HG03442 (cell line): ENCODE measurements at regions not wholly inside any gene's neighbourhood (a gene's known extent, or its start where the extent isn't known, plus 50 kb on each side); places are given as distances from the start of the nearest gene placed in this dataset.

ENCODE experiments used
- ATAC-seq: cut with Tn5 transposase; IDR thresholded peaks from one replicate; pipeline ENCODE4 v1.9.1; 2021; ENCODE audit warnings: mild to moderate bottlenecking, moderate library complexity; ENCODE audit not compliant: unreplicated experiment

- no peak for ATAC-seq
These were observed 132.0 kb upstream of the TP63 start for GRCh38 chr3:189498995-189499704.

- no peak for ATAC-seq
These were observed 130.9 kb upstream of the TP63 start for GRCh38 chr3:189500299-189500698.

GRCh38 chr3:189500798-189501495 is 130.2 kb upstream of the TP63 start:
- ATAC-seq = no peak

GRCh38 chr3:189502256-189502655 is 128.9 kb upstream of the TP63 start:
- no peak for ATAC-seq

GRCh38 chr3:189502676-189503257 is 128.4 kb upstream of the TP63 start:
- ATAC-seq = no peak

GRCh38 chr3:189507856-189508255 is 123.3 kb upstream of the TP63 start:
- ATAC-seq = peak; percentile 67

- no peak for ATAC-seq
These were observed 122.2 kb upstream of the TP63 start for GRCh38 chr3:189508784-189509501.

- ATAC-seq = peak; percentile 63
These were observed 119.2 kb upstream of the TP63 start for GRCh38 chr3:189512039-189512438.

GRCh38 chr3:189512821-189513220 is 118.4 kb upstream of the TP63 start:
- no peak for ATAC-seq

- ATAC-seq = no peak
These were observed 117.7 kb upstream of the TP63 start for GRCh38 chr3:189513281-189514117.

- ATAC-seq = no peak
These were observed 115.2 kb upstream of the TP63 start for GRCh38 chr3:189516039-189516438.

- ATAC-seq = no peak
These were observed 113.2 kb upstream of the TP63 start for GRCh38 chr3:189517981-189518380.

GRCh38 chr3:189519458-189519857 is 111.7 kb upstream of the TP63 start:
- ATAC-seq = no peak

- peak; percentile 85 for ATAC-seq
These were observed 101.7 kb upstream of the TP63 start for GRCh38 chr3:189529468-189529867.

- peak; percentile 31 for ATAC-seq
These were observed 101.2 kb upstream of the TP63 start for GRCh38 chr3:189529889-189530471.

- ATAC-seq = no peak
These were observed 100.4 kb upstream of the TP63 start for GRCh38 chr3:189530822-189531221.

GRCh38 chr3:189531271-189531670 is 99.9 kb upstream of the TP63 start:
- no peak for ATAC-seq

- no peak for ATAC-seq
These were observed 96.7 kb upstream of the TP63 start for GRCh38 chr3:189534531-189534930.

- ATAC-seq = no peak
These were observed 94.1 kb upstream of the TP63 start for GRCh38 chr3:189537135-189537534.

GRCh38 chr3:189547448-189547847 is 83.7 kb upstream of the TP63 start:
- no peak for ATAC-seq
